ENCODE measurements at regions not wholly inside any gene's neighbourhood (a gene's known extent, or its start where the extent isn't known, plus 50 kb on each side); places are given as distances from the start of the nearest gene placed in this dataset.

- no peak for DNase-seq
Measured at GRCh38 chr12:111107392-111108178, 187.2 kb upstream of the MYL2 start.

GRCh38 chr12:111105294-111105693 is 184.9 kb upstream of the MYL2 start:
- peak in 1 of 4 experiments; percentile 17 for DNase-seq

GRCh38 chr12:111103583-111103982 is 183.2 kb upstream of the MYL2 start:
- no peak for DNase-seq

GRCh38 chr12:111102102-111102739 is 181.8 kb upstream of the MYL2 start:
- DNase-seq, result no peak

GRCh38 chr12:111101003-111101402 is 180.6 kb upstream of the MYL2 start:
- DNase-seq, result no peak

GRCh38 chr12:111100554-111100953 is 180.2 kb upstream of the MYL2 start:
- DNase-seq, result no peak

- no peak for DNase-seq
Measured at GRCh38 chr12:111100003-111100402, 179.6 kb upstream of the MYL2 start.

- DNase-seq, result no peak
Measured at GRCh38 chr12:111099186-111099585, 178.8 kb upstream of the MYL2 start.

- DNase-seq, result no peak
Measured at GRCh38 chr12:111094157-111095010, 174.0 kb upstream of the MYL2 start.

GRCh38 chr12:111093428-111094142 is 173.2 kb upstream of the MYL2 start:
- no peak for DNase-seq

GRCh38 chr12:111091051-111091450 is 170.7 kb upstream of the MYL2 start:
- DNase-seq, result peak; percentile 32 to 63 (median 44)

- peak in 2 of 4 experiments; percentile 10 to 30 for DNase-seq
Measured at GRCh38 chr12:111089616-111090015, 169.2 kb upstream of the MYL2 start.

- DNase-seq, result no peak
Measured at GRCh38 chr12:111088409-111088808, 168.0 kb upstream of the MYL2 start.

GRCh38 chr12:111086947-111087700 is 166.7 kb upstream of the MYL2 start:
- DNase-seq, result no peak

- DNase-seq, result no peak
Measured at GRCh38 chr12:111085096-111085495, 164.7 kb upstream of the MYL2 start.

GRCh38 chr12:111084605-111085004 is 164.2 kb upstream of the MYL2 start:
- no peak for DNase-seq

GRCh38 chr12:111084158-111084557 is 163.8 kb upstream of the MYL2 start:
- DNase-seq, result no peak

GRCh38 chr12:111081600-111081999 is 161.2 kb upstream of the MYL2 start:
- no peak for DNase-seq

- DNase-seq, result no peak
Measured at GRCh38 chr12:111078731-111079130, 158.4 kb upstream of the MYL2 start.

GRCh38 chr12:111076611-111077451 is 156.5 kb upstream of the MYL2 start:
- no peak for DNase-seq

- no peak for DNase-seq
Measured at GRCh38 chr12:111076199-111076598, 155.8 kb upstream of the MYL2 start.

All from suppressor macrophage (primary cell).